ENCODE measurements at regions not wholly inside any gene's neighbourhood (a gene's known extent, or its start where the extent isn't known, plus 50 kb on each side); places are given as distances from the start of the nearest gene placed in this dataset.

DNA sequence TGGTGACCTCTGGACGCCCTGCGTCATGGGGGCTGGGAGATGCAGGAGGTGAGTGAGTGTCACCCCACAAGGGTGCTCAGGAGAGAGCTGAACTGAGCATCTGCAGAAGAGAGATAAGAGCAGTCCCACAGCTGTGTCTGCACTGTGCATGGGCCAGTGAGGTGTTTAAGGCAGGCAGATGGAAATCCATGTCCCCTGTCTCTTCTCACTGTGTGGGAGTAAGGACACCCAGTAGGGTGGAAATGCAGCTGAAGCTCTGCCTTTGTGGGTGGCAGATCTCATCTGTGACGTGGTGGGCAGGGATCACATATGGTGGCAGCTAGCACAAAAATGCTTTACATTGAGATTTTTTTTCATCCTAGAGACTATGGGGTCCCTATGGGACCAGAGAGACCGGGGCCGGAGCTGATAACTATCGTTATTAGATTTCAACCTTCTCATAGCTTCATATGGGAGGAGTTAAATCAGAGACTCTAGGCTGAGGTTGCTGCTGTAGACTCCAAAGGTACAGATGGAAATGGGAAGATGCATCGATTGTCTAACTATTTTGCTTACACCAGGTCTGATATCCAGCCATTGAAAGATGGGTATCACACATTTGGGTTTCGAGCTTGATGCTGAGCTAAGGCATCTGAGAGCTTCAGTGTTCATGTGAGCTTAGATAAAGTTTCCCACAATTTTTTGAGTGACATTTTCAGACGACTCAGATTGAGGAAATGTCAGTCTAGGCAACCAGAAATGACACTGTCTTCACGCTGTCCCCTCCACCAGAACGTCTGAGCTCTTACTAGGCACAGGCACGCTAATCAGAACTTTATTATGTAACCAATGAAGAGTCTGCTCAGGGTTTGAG is 65.3 kb upstream of the PSEN2 start:
- TF ChIP-seq, protein P1, sequence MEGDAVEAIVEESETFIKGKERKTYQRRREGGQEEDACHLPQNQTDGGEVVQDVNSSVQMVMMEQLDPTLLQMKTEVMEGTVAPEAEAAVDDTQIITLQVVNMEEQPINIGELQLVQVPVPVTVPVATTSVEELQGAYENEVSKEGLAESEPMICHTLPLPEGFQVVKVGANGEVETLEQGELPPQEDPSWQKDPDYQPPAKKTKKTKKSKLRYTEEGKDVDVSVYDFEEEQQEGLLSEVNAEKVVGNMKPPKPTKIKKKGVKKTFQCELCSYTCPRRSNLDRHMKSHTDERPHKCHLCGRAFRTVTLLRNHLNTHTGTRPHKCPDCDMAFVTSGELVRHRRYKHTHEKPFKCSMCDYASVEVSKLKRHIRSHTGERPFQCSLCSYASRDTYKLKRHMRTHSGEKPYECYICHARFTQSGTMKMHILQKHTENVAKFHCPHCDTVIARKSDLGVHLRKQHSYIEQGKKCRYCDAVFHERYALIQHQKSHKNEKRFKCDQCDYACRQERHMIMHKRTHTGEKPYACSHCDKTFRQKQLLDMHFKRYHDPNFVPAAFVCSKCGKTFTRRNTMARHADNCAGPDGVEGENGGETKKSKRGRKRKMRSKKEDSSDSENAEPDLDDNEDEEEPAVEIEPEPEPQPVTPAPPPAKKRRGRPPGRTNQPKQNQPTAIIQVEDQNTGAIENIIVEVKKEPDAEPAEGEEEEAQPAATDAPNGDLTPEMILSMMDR (IDR thresholded peaks at IDR 0.05; ENCODE audit: low read depth, low read length): no peak
- TF ChIP-seq EZH2phosphoT487 (IDR thresholded peaks at IDR 0.05; ENCODE audit: low read depth): no peak

Data from OCI-LY3 (cell line).